ENCODE measurements at regions not wholly inside any gene's neighbourhood (a gene's known extent, or its start where the extent isn't known, plus 50 kb on each side); places are given as distances from the start of the nearest gene placed in this dataset.

DNA sequence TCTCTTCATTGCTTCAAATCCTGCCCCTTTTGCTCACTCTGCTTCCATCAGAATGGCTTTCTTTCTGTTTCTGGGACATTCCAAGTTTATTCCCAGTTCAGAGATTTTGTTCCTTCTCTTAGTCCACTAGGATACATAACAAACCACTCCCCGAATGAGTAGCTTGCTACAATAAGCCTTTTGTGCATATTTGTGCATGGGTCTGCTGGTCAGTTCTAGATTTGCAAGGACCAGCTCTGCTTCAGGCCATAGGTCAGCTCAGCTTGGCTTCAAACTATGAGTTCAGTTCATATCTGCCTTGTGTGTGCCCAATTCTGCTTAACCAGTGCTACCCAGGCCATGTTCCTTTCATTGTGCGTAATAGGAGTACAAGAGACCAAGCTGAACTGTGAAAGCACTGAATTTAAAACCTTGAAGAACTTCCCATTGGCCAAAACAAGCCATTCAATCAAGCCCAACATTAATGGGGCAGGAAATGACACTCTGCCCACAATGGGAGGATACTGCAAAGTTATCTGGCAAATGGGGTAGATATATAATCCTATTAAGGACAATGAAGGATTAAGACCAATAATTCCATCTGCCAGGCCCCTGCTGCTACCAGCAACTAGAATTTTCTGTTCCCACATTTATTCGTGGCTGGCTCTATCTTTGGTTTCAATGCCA lies 328.8 kb downstream of the PRELID2 start:
- TF ChIP-seq POLR2AphosphoS5 (IDR thresholded peaks at IDR 0.05; ENCODE audit: insufficient read depth in 1 of 2, low read depth in 1 of 2) = no peak
- no peak for TF ChIP-seq POLR2A (IDR thresholded peaks at IDR 0.05)

Measured in vagina (tissue), 2 donors.